ENCODE measurements at regions not wholly inside any gene's neighbourhood (a gene's known extent, or its start where the extent isn't known, plus 50 kb on each side); places are given as distances from the start of the nearest gene placed in this dataset.

GRCh38 chr15:91769894-91770293 is 83.6 kb upstream of the SLCO3A1 start:
- Histone ChIP-seq H3K36me3 (ENCODE audit: insufficient read depth, low read length) (no peaks in the 10 kb centered on the region), H3F3A (ENCODE audit: insufficient read depth, low read length) (no peaks in the 10 kb centered on the region), H3K9me2 (ENCODE audit: low read depth, low read length) (no peaks in the 10 kb centered on the region), H3K79me2 (ENCODE audit: insufficient read depth, low read length) (no peaks in the 10 kb centered on the region), H3K4me3 (ENCODE audit: low read depth, low read length, poor library complexity, severe bottlenecking) (no peak overlapping the region), H3K27me3 (ENCODE audit: insufficient read depth, low read length) (no peaks in the 10 kb centered on the region), H4K20me1 (ENCODE audit: insufficient read depth, low read length) (no peaks in the 10 kb centered on the region), H2AFZ (ENCODE audit: low read length) (no peak overlapping the region), H3K9me3 (ENCODE audit: low read length) (no peaks in the 10 kb centered on the region), H3K4me1 (ENCODE audit: insufficient read depth, low read length, severe bottlenecking) (no peaks in the 10 kb centered on the region), H3K27ac (ENCODE audit: low read depth, low read length, poor library complexity, severe bottlenecking) (no peak overlapping the region), H3K9ac (ENCODE audit: low read length) (no peak overlapping the region), H3K4me2 (ENCODE audit: low read length) (no peak overlapping the region)
- TF ChIP-seq, protein P1, sequence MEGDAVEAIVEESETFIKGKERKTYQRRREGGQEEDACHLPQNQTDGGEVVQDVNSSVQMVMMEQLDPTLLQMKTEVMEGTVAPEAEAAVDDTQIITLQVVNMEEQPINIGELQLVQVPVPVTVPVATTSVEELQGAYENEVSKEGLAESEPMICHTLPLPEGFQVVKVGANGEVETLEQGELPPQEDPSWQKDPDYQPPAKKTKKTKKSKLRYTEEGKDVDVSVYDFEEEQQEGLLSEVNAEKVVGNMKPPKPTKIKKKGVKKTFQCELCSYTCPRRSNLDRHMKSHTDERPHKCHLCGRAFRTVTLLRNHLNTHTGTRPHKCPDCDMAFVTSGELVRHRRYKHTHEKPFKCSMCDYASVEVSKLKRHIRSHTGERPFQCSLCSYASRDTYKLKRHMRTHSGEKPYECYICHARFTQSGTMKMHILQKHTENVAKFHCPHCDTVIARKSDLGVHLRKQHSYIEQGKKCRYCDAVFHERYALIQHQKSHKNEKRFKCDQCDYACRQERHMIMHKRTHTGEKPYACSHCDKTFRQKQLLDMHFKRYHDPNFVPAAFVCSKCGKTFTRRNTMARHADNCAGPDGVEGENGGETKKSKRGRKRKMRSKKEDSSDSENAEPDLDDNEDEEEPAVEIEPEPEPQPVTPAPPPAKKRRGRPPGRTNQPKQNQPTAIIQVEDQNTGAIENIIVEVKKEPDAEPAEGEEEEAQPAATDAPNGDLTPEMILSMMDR (IDR thresholded peaks at IDR 0.05; ENCODE audit: low read length) = no peak
- no peak for TF ChIP-seq EZH2 (IDR thresholded peaks at IDR 0.05; ENCODE audit: borderline replicate concordance, low read length)

- no peaks in the 10 kb centered on the region for H3K9me3 ChIP-seq (ENCODE audit: low read length)
- H2AFZ ChIP-seq (ENCODE audit: low read length) = no peak overlapping the region
- H3K4me3 ChIP-seq (ENCODE audit: low read depth, low read length, poor library complexity, severe bottlenecking) = no peak overlapping the region
- H3K9ac ChIP-seq (ENCODE audit: low read length) = no peak overlapping the region
- no peaks in the 10 kb centered on the region for H3K9me2 ChIP-seq (ENCODE audit: low read depth, low read length)
- no peaks in the 10 kb centered on the region for H3K4me1 ChIP-seq (ENCODE audit: insufficient read depth, low read length, severe bottlenecking)
- H3K4me2 ChIP-seq (ENCODE audit: low read length) = no peak overlapping the region
- H4K20me1 ChIP-seq (ENCODE audit: insufficient read depth, low read length) = no peaks in the 10 kb centered on the region
- H3K79me2 ChIP-seq (ENCODE audit: insufficient read depth, low read length) = no peaks in the 10 kb centered on the region
- H3K27ac ChIP-seq (ENCODE audit: low read depth, low read length, poor library complexity, severe bottlenecking) = no peak overlapping the region
- TF ChIP-seq, protein P1 (IDR thresholded peaks at IDR 0.05; ENCODE audit: low read length) = no peak
- no peak for TF ChIP-seq EZH2 (IDR thresholded peaks at IDR 0.05; ENCODE audit: borderline replicate concordance, low read length)
- no peaks in the 10 kb centered on the region for H3K27me3 ChIP-seq (ENCODE audit: insufficient read depth, low read length)
- H3F3A ChIP-seq (ENCODE audit: insufficient read depth, low read length) = no peaks in the 10 kb centered on the region
- no peaks in the 10 kb centered on the region for H3K36me3 ChIP-seq (ENCODE audit: insufficient read depth, low read length)
Observed at GRCh38 chr15:91776104-91776503, 77.4 kb upstream of the SLCO3A1 start.

- no peaks in the 10 kb centered on the region for H3K9me2 ChIP-seq (ENCODE audit: low read depth, low read length)
- H3F3A ChIP-seq (ENCODE audit: insufficient read depth, low read length) = no peaks in the 10 kb centered on the region
- H3K9me3 ChIP-seq (ENCODE audit: low read length) = no peaks in the 10 kb centered on the region
- H3K27me3 ChIP-seq (ENCODE audit: insufficient read depth, low read length) = no peaks in the 10 kb centered on the region
- H3K79me2 ChIP-seq (ENCODE audit: insufficient read depth, low read length) = no peaks in the 10 kb centered on the region
- no peaks in the 10 kb centered on the region for H3K4me1 ChIP-seq (ENCODE audit: insufficient read depth, low read length, severe bottlenecking)
- H2AFZ ChIP-seq (ENCODE audit: low read length) = no peak overlapping the region
- TF ChIP-seq, protein P1 (IDR thresholded peaks at IDR 0.05; ENCODE audit: low read length) = no peak
- TF ChIP-seq EZH2 (IDR thresholded peaks at IDR 0.05; ENCODE audit: borderline replicate concordance, low read length) = no peak
- no peaks in the 10 kb centered on the region for H3K36me3 ChIP-seq (ENCODE audit: insufficient read depth, low read length)
- H3K4me2 ChIP-seq (ENCODE audit: low read length) = no peak overlapping the region
- no peaks in the 10 kb centered on the region for H4K20me1 ChIP-seq (ENCODE audit: insufficient read depth, low read length)
- H3K9ac ChIP-seq (ENCODE audit: low read length) = no peak overlapping the region
- no peak overlapping the region for H3K27ac ChIP-seq (ENCODE audit: low read depth, low read length, poor library complexity, severe bottlenecking)
- no peak overlapping the region for H3K4me3 ChIP-seq (ENCODE audit: low read depth, low read length, poor library complexity, severe bottlenecking)
Observed at GRCh38 chr15:91779960-91780359, 73.5 kb upstream of the SLCO3A1 start.
